ENCODE measurements at regions not wholly inside any gene's neighbourhood (a gene's known extent, or its start where the extent isn't known, plus 50 kb on each side); places are given as distances from the start of the nearest gene placed in this dataset.
"Not testable (repeated sequence)": the region's sequence is repeated elsewhere in the genome, so short reads cannot be mapped to it uniquely, and the experiment has no call there.

GRCh38 chr2:192983173-192983572 is 788.4 kb upstream of the TMEFF2 start:
- ATAC-seq (no peak), DNase-seq (ENCODE audit: low spot score) (no peak)

GRCh38 chr2:192978395-192978794 is 783.7 kb upstream of the TMEFF2 start:
- DNase-seq (ENCODE audit: low spot score) = no peak
- no peak for ATAC-seq

- no peak for ATAC-seq
- no peak for DNase-seq (ENCODE audit: low spot score)
Measured at GRCh38 chr2:192971981-192972380, 777.2 kb upstream of the TMEFF2 start.

- DNase-seq (ENCODE audit: low spot score) (no peak), ATAC-seq (no peak)
Measured at GRCh38 chr2:192969055-192969454, 774.3 kb upstream of the TMEFF2 start.

- ATAC-seq (no peak), DNase-seq (ENCODE audit: low spot score) (no peak)
Measured at GRCh38 chr2:192960945-192961344, 766.2 kb upstream of the TMEFF2 start.

- not testable (repeated sequence) for ATAC-seq; DNase-seq (ENCODE audit: low spot score)
Measured at GRCh38 chr2:192958615-192959014, 763.9 kb upstream of the TMEFF2 start.

- no peak for DNase-seq (ENCODE audit: low spot score)
- ATAC-seq = no peak
Measured at GRCh38 chr2:192957425-192957824, 762.7 kb upstream of the TMEFF2 start.

- no peak for DNase-seq (ENCODE audit: low spot score)
- no peak for ATAC-seq
Measured at GRCh38 chr2:192953116-192953515, 758.4 kb upstream of the TMEFF2 start.

GRCh38 chr2:192952245-192952644 is 757.5 kb upstream of the TMEFF2 start:
- DNase-seq (ENCODE audit: low spot score) (no peak), ATAC-seq (no peak)

- DNase-seq (ENCODE audit: low spot score) = no peak
- no peak for ATAC-seq
Measured at GRCh38 chr2:192948316-192948715, 753.6 kb upstream of the TMEFF2 start.

- no peak for DNase-seq (ENCODE audit: low spot score)
- no peak for ATAC-seq
Measured at GRCh38 chr2:192947352-192947751, 752.6 kb upstream of the TMEFF2 start.

- ATAC-seq (no peak), DNase-seq (ENCODE audit: low spot score) (no peak)
Measured at GRCh38 chr2:192940767-192941166, 746.0 kb upstream of the TMEFF2 start.

GRCh38 chr2:192932376-192932775 is 737.6 kb upstream of the TMEFF2 start:
- no peak for DNase-seq (ENCODE audit: low spot score)
- ATAC-seq = no peak

- ATAC-seq; DNase-seq (ENCODE audit: low spot score): not testable (repeated sequence)
Measured at GRCh38 chr2:192921631-192922030, 726.9 kb upstream of the TMEFF2 start.

GRCh38 chr2:192901446-192901845 is 706.7 kb upstream of the TMEFF2 start:
- ATAC-seq (no peak), DNase-seq (ENCODE audit: low spot score) (no peak)

GRCh38 chr2:192899466-192899865 is 704.7 kb upstream of the TMEFF2 start:
- DNase-seq (ENCODE audit: low spot score) = no peak
- no peak for ATAC-seq

GRCh38 chr2:192893976-192894375 is 699.2 kb upstream of the TMEFF2 start:
- DNase-seq (ENCODE audit: low spot score); ATAC-seq: not testable (repeated sequence)

GRCh38 chr2:192888109-192888508 is 693.4 kb upstream of the TMEFF2 start:
- ATAC-seq = no peak
- no peak for DNase-seq (ENCODE audit: low spot score)

GRCh38 chr2:192887337-192887736 is 692.6 kb upstream of the TMEFF2 start:
- ATAC-seq (no peak), DNase-seq (ENCODE audit: low spot score) (no peak)

- DNase-seq (ENCODE audit: low spot score) = no peak
- ATAC-seq = no peak
Measured at GRCh38 chr2:192886636-192887035, 691.9 kb upstream of the TMEFF2 start.

- DNase-seq (ENCODE audit: low spot score) (no peak), ATAC-seq (no peak)
Measured at GRCh38 chr2:192885569-192886160, 690.9 kb upstream of the TMEFF2 start.

GRCh38 chr2:192877159-192877558 is 682.4 kb upstream of the TMEFF2 start:
- DNase-seq (ENCODE audit: low spot score) = no peak
- ATAC-seq = no peak

- no peak for DNase-seq (ENCODE audit: low spot score)
- ATAC-seq = no peak
Measured at GRCh38 chr2:192876698-192877097, 682.0 kb upstream of the TMEFF2 start.
